GM12878 (cell line): ENCODE measurements at regions not wholly inside any gene's neighbourhood (a gene's known extent, or its start where the extent isn't known, plus 50 kb on each side); places are given as distances from the start of the nearest gene placed in this dataset.

Source experiments
- ATAC-seq: fragments of 200-7000 bp; cut with Tn5 transposase; 3 replicates; pipeline ENCODE4 v1.9.1; 2020; ENCODE audit warnings: mild to moderate bottlenecking, moderate library complexity
- BruUV-seq: library from RNA; stranded (reverse); fragments of 400-500 nt; replicated peaks from 2 replicates; lab custom pipeline; 2021; lab: Mats Ljungman, UMichigan
- CTCF ChIA-PET: fragments of 300-600 bp; sonication (Branson Sonifier 250); formaldehyde crosslinking; extraction: SDS; loops from one replicate; lab custom pipeline; 2021; ENCODE audit warnings: inconsistent platforms; lab: Yijun Ruan, JAX
- POLR2A ChIA-PET: fragments of 350-600 bp; formaldehyde crosslinking; extraction: SDS; loops from one replicate; lab custom pipeline; 2021; ENCODE audit warnings: inconsistent platforms; lab: Charles Lee
- RAD21 ChIA-PET: fragments of 300-600 bp; sonication (Branson Sonifier 250); formaldehyde crosslinking; loops from one replicate; lab custom pipeline; 2023; ENCODE audit warnings: antibody characterized with exemption; ENCODE audit not compliant: unreplicated experiment; lab: Charles Lee
- SMC1A ChIA-PET: fragments of 300-600 bp; sonication (Branson Sonifier 250); formaldehyde crosslinking; loops from one replicate; lab custom pipeline; 2023; ENCODE audit not compliant: unreplicated experiment, uncharacterized antibody; lab: Charles Lee
- DNase-seq: peaks from one replicate; pipeline ENCODE4 v3.0.0-alpha.2; 2011; ENCODE audit warnings: low read depth, low spot score
- FAIRE-seq: peaks from 3 replicates; lab custom pipeline; 2011; peaks lifted over from hg19 to GRCh38; lab: Jason Lieb, UNC
- H2AFZ ChIP-seq: 2 replicates; pipeline ENCODE4 v1.6.0; 2011; ENCODE audit warnings: low read depth, low read length, control low read depth; ENCODE audit not compliant: control insufficient read depth
- H3K27ac ChIP-seq: 2 replicates; pipeline ENCODE4 v1.5.1; 2011; ENCODE audit warnings: control low read depth; ENCODE audit not compliant: control insufficient read depth, insufficient read depth
- H3K27me3 ChIP-seq, 2 experiments: replicated peaks in 1 of 2; 2 replicates each; pipeline versions ENCODE4 v1.6.0 to v1.6.1; 2011; ENCODE audit warnings: low read length in 1 of 2; ENCODE audit not compliant: control insufficient read depth in 2 of 2, insufficient read depth in 2 of 2
- H3K36me3 ChIP-seq, 2 experiments: 2 replicates each; pipeline ENCODE4 v1.5.1; 2011; ENCODE audit warnings: low read length in 1 of 2; ENCODE audit not compliant: control insufficient read depth in 2 of 2, insufficient read depth in 2 of 2
- H3K4me1 ChIP-seq: 2 replicates; pipeline ENCODE4 v1.6.1; 2011; ENCODE audit warnings: mild to moderate bottlenecking, low read length, moderate library complexity, mixed read lengths; ENCODE audit not compliant: control insufficient read depth, insufficient read depth
- H3K4me2 ChIP-seq: 2 replicates; pipeline ENCODE4 v1.6.0; 2011; ENCODE audit warnings: control low read depth; ENCODE audit not compliant: control insufficient read depth, insufficient read depth
- H3K4me3 ChIP-seq: fragments of 200-600 bp; sonication (generic); 2 replicates; pipeline ENCODE4 v1.5.1; 2016
- H3K79me2 ChIP-seq: 2 replicates; pipeline ENCODE4 v1.6.0; 2011; ENCODE audit warnings: low read length; ENCODE audit not compliant: control insufficient read depth, insufficient read depth
- H3K9ac ChIP-seq: 2 replicates; pipeline ENCODE4 v1.8.0; 2011; ENCODE audit warnings: low read length, control low read depth, mixed read lengths; ENCODE audit not compliant: control insufficient read depth, insufficient read depth
- H3K9me3 ChIP-seq: replicated peaks from 3 replicates; pipeline ENCODE4 v1.5.1; 2011; ENCODE audit warnings: mild to moderate bottlenecking, low read length; ENCODE audit not compliant: control insufficient read depth, insufficient read depth
- H4K20me1 ChIP-seq: 2 replicates; pipeline ENCODE4 v1.6.0; 2011; ENCODE audit not compliant: control insufficient read depth, insufficient read depth
- ATF7 ChIP-seq: fragments of 450-650 bp; IDR thresholded peaks from 2 replicates; pipeline ENCODE4 v1.6.1; 2016; ENCODE audit warnings: low read depth, mild to moderate bottlenecking
- BCL11A ChIP-seq: IDR thresholded peaks from 2 replicates; pipeline ENCODE4 v1.6.1; 2011; ENCODE audit warnings: low read depth, low read length
- DPF2 ChIP-seq: fragments of 450-650 bp; IDR thresholded peaks from 2 replicates; pipeline ENCODE4 v1.6.1; 2017; ENCODE audit warnings: mild to moderate bottlenecking
- ELK1 ChIP-seq: IDR thresholded peaks from 2 replicates; pipeline ENCODE4 v1.6.1; 2012; ENCODE audit warnings: low read depth, low read length, improper control_type of control experiment
- PBX3 ChIP-seq: IDR thresholded peaks from 2 replicates; pipeline ENCODE4 v1.6.1; 2011; ENCODE audit warnings: mild to moderate bottlenecking, low read depth, low read length, moderate library complexity; ENCODE audit not compliant: insufficient replicate concordance
- POLR2AphosphoS2 ChIP-seq: IDR thresholded peaks from 2 replicates; pipeline ENCODE4 v1.6.1; 2011; ENCODE audit warnings: low read depth, mild to moderate bottlenecking, low read length, improper control_type of control experiment, moderate library complexity
- SPI1 ChIP-seq: IDR thresholded peaks from 2 replicates; pipeline ENCODE4 v1.6.1; 2011; ENCODE audit warnings: low read depth, mild to moderate bottlenecking, low read length, moderate library complexity, borderline replicate concordance; ENCODE audit not compliant: insufficient read depth
- STAT1 ChIP-seq: fragments of 450-650 bp; conservative IDR thresholded peaks from 2 replicates; pipeline ENCODE4 v1.6.1; 2014; ENCODE audit warnings: antibody characterized with exemption, mild to moderate bottlenecking
- TARDBP ChIP-seq: IDR thresholded peaks from 2 replicates; pipeline ENCODE4 v1.6.1; 2016; ENCODE audit warnings: borderline replicate concordance
- YY1 ChIP-seq: IDR thresholded peaks from 2 replicates; pipeline ENCODE4 v1.6.1; 2011; ENCODE audit warnings: low read depth, mild to moderate bottlenecking, low read length
- ZSCAN29 ChIP-seq: fragments of 450-650 bp; IDR thresholded peaks from 2 replicates; pipeline ENCODE4 v1.6.1; 2017; ENCODE audit warnings: mild to moderate bottlenecking, moderate library complexity
- WGBS: methylation state at CpG from one replicate; pipeline ENCODE4 v1.1.6; 2016; ENCODE audit warnings: low lambda C conversion rate; ENCODE audit not compliant: insufficient replicate concordance, insufficient coverage; ENCODE audit errors: missing lambda C conversion rate; 5-methylcytosine and 5-hydroxymethylcytosine counted together
- in situ Hi-C: fragments of 300-500 bp; cut with MboI; formaldehyde crosslinking; loops from 9 replicates; pipeline ENCODE4 v1.14.3; 2018; ENCODE audit warnings: mixed read lengths
- intact Hi-C: fragments of 100-400 bp; cut with micrococcal nuclease; formaldehyde crosslinking; loops from one replicate; pipeline ENCODE4 v1.14.2; 2022; ENCODE audit not compliant: unreplicated experiment
- TF ChIP-seq, protein P1 (sequence below): fragments of 450-650 bp; IDR thresholded peaks from 2 replicates; pipeline ENCODE4 v1.6.1; 2017; ENCODE audit warnings: antibody characterized with exemption, mild to moderate bottlenecking, moderate library complexity

DNA sequence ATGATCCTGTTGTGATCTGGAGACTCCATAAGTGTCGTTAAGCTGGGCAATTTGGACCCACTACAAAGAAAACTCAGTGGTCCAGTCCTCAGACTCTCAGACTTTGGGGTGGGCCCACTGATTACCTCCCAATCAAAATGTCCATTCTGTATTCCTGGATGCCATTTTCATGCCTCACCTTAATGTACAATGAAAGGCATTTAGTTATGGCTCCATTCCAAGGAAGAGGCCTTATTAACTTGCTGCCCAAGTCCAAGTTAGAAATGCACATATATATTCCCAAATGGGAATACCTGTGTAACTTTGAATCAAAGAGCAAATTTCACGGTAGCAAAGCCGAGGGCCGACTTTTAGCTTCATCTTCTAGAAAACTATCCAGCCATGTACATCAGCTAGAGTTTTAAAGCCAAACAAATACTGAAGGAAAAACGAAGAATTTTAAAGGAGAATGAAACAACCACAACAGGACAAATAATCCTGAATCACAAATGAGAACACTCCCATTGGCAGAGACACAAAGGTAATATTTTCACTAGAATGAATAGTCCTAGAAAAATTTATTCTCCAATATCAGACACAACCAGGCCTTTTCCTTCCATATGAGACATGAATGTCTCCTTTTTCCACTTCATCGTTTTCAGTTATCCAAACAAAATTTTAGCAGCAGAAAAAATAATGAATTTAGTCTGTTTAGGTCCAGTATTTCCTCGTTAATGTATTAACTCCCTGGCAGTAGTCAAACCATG is 63.7 kb upstream of the HHIP start:
- TF ChIP-seq BCL11A (no peak), ZSCAN29 (no peak), ATF7 (no peak), PBX3 (no peak), DPF2 (no peak), TARDBP (no peak), POLR2AphosphoS2 (no peak), ELK1 (no peak), SPI1 (no peak), YY1 (no peak), STAT1 (no peak)
- TF ChIP-seq, protein P1, sequence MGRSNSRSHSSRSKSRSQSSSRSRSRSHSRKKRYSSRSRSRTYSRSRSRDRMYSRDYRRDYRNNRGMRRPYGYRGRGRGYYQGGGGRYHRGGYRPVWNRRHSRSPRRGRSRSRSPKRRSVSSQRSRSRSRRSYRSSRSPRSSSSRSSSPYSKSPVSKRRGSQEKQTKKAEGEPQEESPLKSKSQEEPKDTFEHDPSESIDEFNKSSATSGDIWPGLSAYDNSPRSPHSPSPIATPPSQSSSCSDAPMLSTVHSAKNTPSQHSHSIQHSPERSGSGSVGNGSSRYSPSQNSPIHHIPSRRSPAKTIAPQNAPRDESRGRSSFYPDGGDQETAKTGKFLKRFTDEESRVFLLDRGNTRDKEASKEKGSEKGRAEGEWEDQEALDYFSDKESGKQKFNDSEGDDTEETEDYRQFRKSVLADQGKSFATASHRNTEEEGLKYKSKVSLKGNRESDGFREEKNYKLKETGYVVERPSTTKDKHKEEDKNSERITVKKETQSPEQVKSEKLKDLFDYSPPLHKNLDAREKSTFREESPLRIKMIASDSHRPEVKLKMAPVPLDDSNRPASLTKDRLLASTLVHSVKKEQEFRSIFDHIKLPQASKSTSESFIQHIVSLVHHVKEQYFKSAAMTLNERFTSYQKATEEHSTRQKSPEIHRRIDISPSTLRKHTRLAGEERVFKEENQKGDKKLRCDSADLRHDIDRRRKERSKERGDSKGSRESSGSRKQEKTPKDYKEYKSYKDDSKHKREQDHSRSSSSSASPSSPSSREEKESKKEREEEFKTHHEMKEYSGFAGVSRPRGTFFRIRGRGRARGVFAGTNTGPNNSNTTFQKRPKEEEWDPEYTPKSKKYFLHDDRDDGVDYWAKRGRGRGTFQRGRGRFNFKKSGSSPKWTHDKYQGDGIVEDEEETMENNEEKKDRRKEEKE, result no peak
- no peak overlapping the region for H3K4me2 ChIP-seq
- POLR2A ChIA-PET, result no interaction called here
- H3K27me3 ChIP-seq, result no peaks in the 10 kb centered on the region; a peak in 1 of 4 replicates
- no peak overlapping the region for H3K27ac ChIP-seq
- no TSS peak for BruUV-seq
- RAD21 ChIA-PET, result no interaction called here
- H3K36me3 ChIP-seq, result no peaks in the 10 kb centered on the region
- H4K20me1 ChIP-seq, result no peaks in the 10 kb centered on the region
- no peak for ATAC-seq
- in situ Hi-C loops (no loop called here), intact Hi-C loops (no loop called here)
- no peak overlapping the region for H3K9ac ChIP-seq
- 22% methylated on average over 7 of the region's 7 CpGs for WGBS
- no peak for DNase-seq
- no peak overlapping the region for H2AFZ ChIP-seq
- no peaks in the 10 kb centered on the region for H3K9me3 ChIP-seq
- no peaks in the 10 kb centered on the region for H3K4me1 ChIP-seq
- CTCF ChIA-PET, result no interaction called here
- SMC1A ChIA-PET, result no interaction called here
- H3K79me2 ChIP-seq, result no peaks in the 10 kb centered on the region
- FAIRE-seq, result no peak
- H3K4me3 ChIP-seq, result no peak overlapping the region
